ENCODE measurements at regions not wholly inside any gene's neighbourhood (a gene's known extent, or its start where the extent isn't known, plus 50 kb on each side); places are given as distances from the start of the nearest gene placed in this dataset.

DNA sequence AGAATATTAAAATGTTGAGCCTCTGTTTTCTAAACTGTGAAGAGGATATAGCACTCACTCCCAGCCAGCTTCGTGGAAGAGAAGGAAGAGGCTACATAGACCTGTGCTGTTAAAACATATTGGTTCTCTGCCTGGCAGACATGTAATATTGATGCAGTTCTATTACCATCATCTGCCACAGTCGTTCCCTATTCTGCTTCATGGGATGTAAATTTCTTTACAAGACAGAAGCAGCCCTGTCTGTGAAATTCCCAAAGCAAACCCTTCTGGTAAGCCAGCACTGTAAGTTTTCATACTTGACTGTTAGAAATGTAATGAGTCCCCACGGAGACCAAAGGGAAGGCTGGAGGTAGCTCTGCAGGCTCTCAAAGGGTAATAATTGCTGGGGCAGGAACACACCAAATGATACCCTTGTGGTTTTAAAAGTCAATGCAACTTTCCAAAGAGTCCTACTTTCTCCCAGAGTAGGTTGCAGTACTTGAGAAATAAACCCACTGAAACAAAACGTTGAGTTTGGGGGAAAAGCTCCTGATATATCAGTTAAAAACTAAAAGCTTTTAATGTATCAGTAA lies 129.9 kb upstream of the HES1 start:
- no peak for DNase-seq
- TF ChIP-seq, protein P1, sequence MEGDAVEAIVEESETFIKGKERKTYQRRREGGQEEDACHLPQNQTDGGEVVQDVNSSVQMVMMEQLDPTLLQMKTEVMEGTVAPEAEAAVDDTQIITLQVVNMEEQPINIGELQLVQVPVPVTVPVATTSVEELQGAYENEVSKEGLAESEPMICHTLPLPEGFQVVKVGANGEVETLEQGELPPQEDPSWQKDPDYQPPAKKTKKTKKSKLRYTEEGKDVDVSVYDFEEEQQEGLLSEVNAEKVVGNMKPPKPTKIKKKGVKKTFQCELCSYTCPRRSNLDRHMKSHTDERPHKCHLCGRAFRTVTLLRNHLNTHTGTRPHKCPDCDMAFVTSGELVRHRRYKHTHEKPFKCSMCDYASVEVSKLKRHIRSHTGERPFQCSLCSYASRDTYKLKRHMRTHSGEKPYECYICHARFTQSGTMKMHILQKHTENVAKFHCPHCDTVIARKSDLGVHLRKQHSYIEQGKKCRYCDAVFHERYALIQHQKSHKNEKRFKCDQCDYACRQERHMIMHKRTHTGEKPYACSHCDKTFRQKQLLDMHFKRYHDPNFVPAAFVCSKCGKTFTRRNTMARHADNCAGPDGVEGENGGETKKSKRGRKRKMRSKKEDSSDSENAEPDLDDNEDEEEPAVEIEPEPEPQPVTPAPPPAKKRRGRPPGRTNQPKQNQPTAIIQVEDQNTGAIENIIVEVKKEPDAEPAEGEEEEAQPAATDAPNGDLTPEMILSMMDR (IDR thresholded peaks at IDR 0.05), result no peak
- TF ChIP-seq EP300 (IDR thresholded peaks at IDR 0.05) (no peak), POLR2AphosphoS5 (IDR thresholded peaks at IDR 0.05) (no peak), POLR2A (IDR thresholded peaks at IDR 0.05) (no peak)
- Histone ChIP-seq H3K4me1 (peaks cover 28 to 48% (median 30%) of the 10 kb centered on the region in 4 donors), H3K4me3 (no peak overlapping the region), H3K36me3 (no peaks in the 10 kb centered on the region), H3K27me3 (peaks cover 0 to 10% (median 0%) of the 10 kb centered on the region in 3 donors), H3K27ac (peak overlapping the region in 1 of 5 donors; percentile 94), H3K9me3 (no peaks in the 10 kb centered on the region)
- 63 to 71% (median 64%) methylated on average over 4 of the region's 4 CpGs for WGBS, 5 donors
- intact Hi-C loops (cut with DNase I; ENCODE audit: low total_unique reads), result no loop called here

DNA sequence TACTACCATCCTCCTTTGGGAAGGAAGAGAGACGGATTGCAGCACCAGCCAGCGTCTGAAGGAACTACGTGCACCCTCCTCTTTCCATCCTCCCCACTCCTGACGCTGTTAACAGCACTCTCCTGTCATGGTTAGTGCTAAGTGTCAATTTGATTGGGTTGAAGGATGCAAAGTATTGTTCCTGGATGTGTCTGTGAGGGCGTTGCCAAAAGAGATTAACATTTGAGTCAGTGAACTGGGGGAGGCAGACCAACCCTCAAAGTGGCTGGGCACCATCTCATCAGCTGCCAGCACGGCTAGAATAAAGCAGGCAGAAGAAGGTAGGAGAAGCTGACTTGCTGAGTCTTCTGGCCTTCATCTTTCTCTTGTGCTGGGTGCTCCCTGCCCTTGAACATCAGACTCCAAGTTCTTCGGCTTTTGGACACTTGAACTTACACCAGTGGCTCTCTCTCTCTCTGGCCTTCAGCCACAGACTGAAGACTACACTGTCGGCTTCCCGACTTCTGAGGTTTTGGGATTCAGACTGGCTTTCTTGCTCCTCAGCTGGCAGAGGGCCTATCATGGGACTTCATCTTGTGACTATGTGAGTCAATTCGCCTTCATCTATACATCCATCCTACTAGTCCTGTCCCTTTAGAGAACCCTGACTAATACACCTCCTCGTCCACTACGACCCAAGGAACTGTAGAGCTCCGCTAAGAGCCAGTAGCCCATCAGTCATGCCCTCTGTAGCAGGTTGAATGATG lies 128.2 kb upstream of the HES1 start:
- peaks cover 0 to 10% (median 0%) of the 10 kb centered on the region in 3 donors for H3K27me3 ChIP-seq
- H3K4me3 ChIP-seq, result no peak overlapping the region
- TF ChIP-seq EP300 (IDR thresholded peaks at IDR 0.05) (no peak), POLR2A (IDR thresholded peaks at IDR 0.05) (no peak), POLR2AphosphoS5 (IDR thresholded peaks at IDR 0.05) (no peak)
- TF ChIP-seq, protein P1 (IDR thresholded peaks at IDR 0.05), result no peak
- intact Hi-C loops (cut with DNase I; ENCODE audit: low total_unique reads), result no loop called here
- peaks cover 19 to 36% (median 22%) of the 10 kb centered on the region in 4 donors for H3K4me1 ChIP-seq
- H3K36me3 ChIP-seq, result no peaks in the 10 kb centered on the region
- no peak overlapping the region for H3K27ac ChIP-seq
- H3K9me3 ChIP-seq, result no peaks in the 10 kb centered on the region
- DNase-seq, result no peak
- WGBS, 5 donors, result 79 to 90% (median 86%) methylated on average over 13 of the region's 13 CpGs

DNA sequence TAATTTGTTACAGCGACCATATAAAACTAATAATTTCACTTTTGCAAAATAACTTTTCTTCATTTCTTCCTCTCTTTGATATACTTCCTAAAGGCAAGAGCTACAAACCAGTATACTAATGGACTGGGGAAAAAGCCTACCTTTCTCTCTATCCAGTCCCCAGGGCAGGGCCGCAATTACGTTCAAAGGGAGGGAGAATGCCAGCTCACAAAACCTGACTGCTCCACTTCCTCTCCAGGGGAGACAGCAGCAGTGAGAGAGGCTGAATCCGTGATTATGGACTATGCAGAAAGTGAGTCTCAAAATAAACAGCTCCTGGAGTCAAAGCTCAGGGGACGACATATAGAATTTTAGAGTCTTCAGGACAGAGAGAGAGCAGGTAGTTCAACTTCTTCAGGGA lies 126.9 kb upstream of the HES1 start:
- TF ChIP-seq, protein P1 (IDR thresholded peaks at IDR 0.05), result no peak
- TF ChIP-seq POLR2A (IDR thresholded peaks at IDR 0.05) (no peak), POLR2AphosphoS5 (IDR thresholded peaks at IDR 0.05) (no peak), EP300 (IDR thresholded peaks at IDR 0.05) (no peak)
- no peaks in the 10 kb centered on the region for H3K27me3 ChIP-seq
- H3K36me3 ChIP-seq, result no peaks in the 10 kb centered on the region
- H3K4me1 ChIP-seq, result peaks cover 10 to 23% (median 10%) of the 10 kb centered on the region in 4 donors
- no peaks in the 10 kb centered on the region for H3K9me3 ChIP-seq
- H3K4me3 ChIP-seq, result no peak overlapping the region
- DNase-seq, result peak in 1 of 2 donors; percentile 36
- intact Hi-C loops (cut with DNase I; ENCODE audit: low total_unique reads), result no loop called here
- H3K27ac ChIP-seq, result no peak overlapping the region
- 74 to 86% (median 81%) methylated on average over 5 of the region's 5 CpGs for WGBS, 5 donors

DNA sequence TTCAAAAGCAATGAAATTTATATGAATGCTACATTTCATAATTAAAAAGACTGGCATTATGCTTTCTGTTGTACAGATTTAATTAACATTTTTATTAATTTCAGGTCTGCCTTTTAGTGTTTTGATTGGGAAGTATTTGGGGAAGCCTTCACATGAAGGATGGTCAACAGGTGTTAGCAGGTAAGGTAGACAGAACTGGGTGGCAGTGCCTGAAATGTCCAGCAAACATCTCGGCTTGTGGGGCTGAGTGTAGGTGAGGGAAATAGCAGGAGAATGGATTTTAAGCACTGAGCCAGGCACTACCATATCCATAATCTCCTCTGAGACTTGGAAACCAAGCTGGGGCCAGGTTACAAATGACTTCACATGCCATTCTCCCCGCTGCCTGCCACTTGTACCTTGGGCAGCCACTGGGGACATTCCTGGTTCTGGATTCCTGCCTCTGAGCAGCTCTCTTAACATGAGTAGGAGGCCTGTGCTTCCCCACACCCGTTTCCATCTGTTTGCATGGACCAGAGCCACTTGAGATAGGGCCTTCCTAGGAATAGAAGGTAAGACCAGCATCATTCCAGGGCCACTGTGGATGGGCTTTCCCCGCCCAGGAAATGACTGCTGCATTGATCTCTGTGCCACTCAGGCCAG lies 125.9 kb upstream of the HES1 start:
- Histone ChIP-seq H3K27me3 (no peaks in the 10 kb centered on the region), H3K9me3 (no peaks in the 10 kb centered on the region), H3K4me1 (peaks cover 0 to 13% (median under 1%) of the 10 kb centered on the region in 4 donors), H3K27ac (peak overlapping the region in 1 of 5 donors; percentile 25), H3K36me3 (no peaks in the 10 kb centered on the region), H3K4me3 (no peak overlapping the region)
- DNase-seq, result peak in 1 of 2 donors; percentile 22
- intact Hi-C loops (cut with DNase I; ENCODE audit: low total_unique reads), result no loop called here
- TF ChIP-seq, protein P1 (IDR thresholded peaks at IDR 0.05), result no peak
- TF ChIP-seq POLR2A (IDR thresholded peaks at IDR 0.05), result no peak
- TF ChIP-seq POLR2AphosphoS5 (IDR thresholded peaks at IDR 0.05), result no peak
- TF ChIP-seq EP300 (IDR thresholded peaks at IDR 0.05), result no peak
- 53 to 75% (median 59%) methylated on average over 4 of the region's 4 CpGs for WGBS, 5 donors

All from stomach (tissue), 8 donors.